Transverse colon (tissue), 4 donors: ENCODE measurements at regions not wholly inside any gene's neighbourhood (a gene's known extent, or its start where the extent isn't known, plus 50 kb on each side); places are given as distances from the start of the nearest gene placed in this dataset.
"Not testable (repeated sequence)": the region's sequence is repeated elsewhere in the genome, so short reads cannot be mapped to it uniquely, and the experiment has no call there.

ENCODE experiments used
- DNase-seq: peaks from one replicate; pipeline ENCODE4 v3.0.0-alpha.2; 2019
- H3K27ac ChIP-seq, 4 donors: fragments of 200-600 bp; sonication (generic); 2 replicates each; pipeline ENCODE4 v1.5.1; 2016 to 2018; ENCODE audit warnings: inconsistent platforms in 4 of 4
- H3K27me3 ChIP-seq: fragments of 200-600 bp; sonication (generic); 2 replicates; pipeline ENCODE4 v1.5.1; 2017; ENCODE audit warnings: inconsistent platforms
- H3K36me3 ChIP-seq, 4 donors: fragments of 200-600 bp; sonication (generic); 2 replicates each; pipeline ENCODE4 v1.5.1; 2017 to 2019; ENCODE audit warnings: inconsistent platforms in 4 of 4
- H3K4me1 ChIP-seq, 4 donors: fragments of 200-600 bp; sonication (generic); 2 replicates each; pipeline ENCODE4 v1.5.1; 2017 to 2020; ENCODE audit warnings: inconsistent platforms in 4 of 4
- H3K4me3 ChIP-seq, 4 donors: fragments of 200-600 bp; sonication (generic); 1 replicate in 1 of 4; 2 replicates in 3 of 4; pipeline versions ENCODE4 v1.5.1 to v1.6.1; 2017 to 2019; ENCODE audit warnings: inconsistent platforms in 4 of 4
- H3K9me3 ChIP-seq, 2 donors: fragments of 200-600 bp; sonication (generic); 2 replicates each; pipeline ENCODE4 v1.5.1; 2017 to 2019; ENCODE audit warnings: inconsistent platforms in 2 of 2
- EP300 ChIP-seq: sonication (generic); formaldehyde crosslinking; IDR thresholded peaks from one replicate; pipeline ENCODE4 v1.6.1; 2017; ENCODE audit warnings: antibody characterized with exemption, low read depth
- POLR2A ChIP-seq: fragments of 450-650 bp; IDR thresholded peaks from one replicate; pipeline ENCODE4 v1.6.1; 2016; ENCODE audit warnings: antibody characterized with exemption, mild to moderate bottlenecking, moderate library complexity
- POLR2AphosphoS5 ChIP-seq, 3 donors: sonication (generic); formaldehyde crosslinking; IDR thresholded peaks; one replicate each; pipeline ENCODE4 v1.6.1; 2016; ENCODE audit warnings: antibody characterized with exemption in 3 of 3
- WGBS, 2 donors: methylation state at CpG; one replicate each; pipeline ENCODE4 v1.1.5; 2018; ENCODE audit warnings: low coverage in 1 of 2; 5-methylcytosine and 5-hydroxymethylcytosine counted together
- in situ Hi-C, 4 donors: fragments of 200-750 bp; cut with MboI; loops; one replicate each; pipeline versions ENCODE4 v1.15.0 to v1.15.1; 2017; ENCODE audit warnings: low sequenced_read_pairs in 3 of 4, low pct_ligation_motif_present in 1 of 4, low pct_unique_long_range_greater_than_20kb in 1 of 4
- intact Hi-C: fragments of 100-400 bp; cut with DNase I; formaldehyde crosslinking; loops from one replicate; pipeline ENCODE4 v1.15.1; 2023; ENCODE audit warnings: low total_unique reads
- TF ChIP-seq, protein P1 (sequence below), 5 experiments: fragments of 200-600 bp in 3 of 5; fragments of 450-650 bp in 2 of 5; sonication (generic) in 3 of 5; IDR thresholded peaks; 1 replicate in 2 of 5; 2 replicates in 3 of 5; pipeline ENCODE4 v1.5.1; 2016 to 2017; ENCODE audit warnings: antibody characterized with exemption in 5 of 5, inconsistent platforms in 3 of 5, mild to moderate bottlenecking in 2 of 5, moderate library complexity in 1 of 5

- H3K27me3 ChIP-seq, result no peaks in the 10 kb centered on the region
- TF ChIP-seq POLR2AphosphoS5 (IDR thresholded peaks at IDR 0.05) (no peak), POLR2A (no peak), EP300 (no peak)
- TF ChIP-seq, protein P1, sequence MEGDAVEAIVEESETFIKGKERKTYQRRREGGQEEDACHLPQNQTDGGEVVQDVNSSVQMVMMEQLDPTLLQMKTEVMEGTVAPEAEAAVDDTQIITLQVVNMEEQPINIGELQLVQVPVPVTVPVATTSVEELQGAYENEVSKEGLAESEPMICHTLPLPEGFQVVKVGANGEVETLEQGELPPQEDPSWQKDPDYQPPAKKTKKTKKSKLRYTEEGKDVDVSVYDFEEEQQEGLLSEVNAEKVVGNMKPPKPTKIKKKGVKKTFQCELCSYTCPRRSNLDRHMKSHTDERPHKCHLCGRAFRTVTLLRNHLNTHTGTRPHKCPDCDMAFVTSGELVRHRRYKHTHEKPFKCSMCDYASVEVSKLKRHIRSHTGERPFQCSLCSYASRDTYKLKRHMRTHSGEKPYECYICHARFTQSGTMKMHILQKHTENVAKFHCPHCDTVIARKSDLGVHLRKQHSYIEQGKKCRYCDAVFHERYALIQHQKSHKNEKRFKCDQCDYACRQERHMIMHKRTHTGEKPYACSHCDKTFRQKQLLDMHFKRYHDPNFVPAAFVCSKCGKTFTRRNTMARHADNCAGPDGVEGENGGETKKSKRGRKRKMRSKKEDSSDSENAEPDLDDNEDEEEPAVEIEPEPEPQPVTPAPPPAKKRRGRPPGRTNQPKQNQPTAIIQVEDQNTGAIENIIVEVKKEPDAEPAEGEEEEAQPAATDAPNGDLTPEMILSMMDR (IDR thresholded peaks at IDR 0.05), result no peak
- H3K4me1 ChIP-seq, result no peaks in the 10 kb centered on the region
- no peak overlapping the region for H3K4me3 ChIP-seq
- DNase-seq, result no peak
- H3K9me3 ChIP-seq, result no peaks in the 10 kb centered on the region
- WGBS, 2 donors, result 93 to 95% methylated on average over 2 to 4 of the region's 4 CpGs
- no peak overlapping the region for H3K27ac ChIP-seq
- no peaks in the 10 kb centered on the region for H3K36me3 ChIP-seq
- intact Hi-C loops, result no loop called here
- in situ Hi-C loops, result no loop called here
Observed at GRCh38 chr15:62513893-62514292, 348.8 kb upstream of the C2CD4B start.

GRCh38 chr15:62515696-62516395, 350.8 kb upstream of the C2CD4B start:
- H3K4me3 ChIP-seq, result no peak overlapping the region
- H3K36me3 ChIP-seq, result no peaks in the 10 kb centered on the region
- no peak overlapping the region for H3K27ac ChIP-seq
- H3K4me1 ChIP-seq, result no peaks in the 10 kb centered on the region
- no peak for DNase-seq
- WGBS, 2 donors, result 77 to 83% methylated on average over 4 to 7 of the region's 7 CpGs
- in situ Hi-C loops (no loop called here), intact Hi-C loops (no loop called here)
- TF ChIP-seq, protein P1 (IDR thresholded peaks at IDR 0.05), result no peak
- TF ChIP-seq POLR2A, result no peak
- TF ChIP-seq POLR2AphosphoS5 (IDR thresholded peaks at IDR 0.05), result no peak
- no peaks in the 10 kb centered on the region for H3K9me3 ChIP-seq
- no peaks in the 10 kb centered on the region for H3K27me3 ChIP-seq

DNA sequence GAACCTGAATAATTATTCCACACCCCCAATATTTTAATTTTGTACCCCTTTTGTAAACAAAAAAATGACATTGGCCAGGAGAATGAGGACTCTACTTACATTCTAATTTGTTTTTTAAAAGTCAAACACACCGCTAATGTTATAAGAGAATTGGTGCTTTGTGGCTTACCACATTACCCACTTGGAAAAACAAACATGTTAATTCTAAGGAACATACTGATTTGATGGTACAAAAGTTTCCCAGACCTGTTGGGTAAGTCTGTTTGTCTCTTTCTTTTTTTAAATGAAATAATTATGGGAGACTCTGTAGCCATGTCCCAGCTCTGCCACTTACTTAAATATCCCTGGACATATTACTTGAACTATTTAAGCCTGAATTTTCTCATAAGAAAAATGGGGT, 352.5 kb upstream of the C2CD4B start:
- intact Hi-C loops (no loop called here), in situ Hi-C loops (no loop called here)
- no peaks in the 10 kb centered on the region for H3K27me3 ChIP-seq
- TF ChIP-seq POLR2A, result no peak
- TF ChIP-seq, protein P1 (IDR thresholded peaks at IDR 0.05), result no peak
- TF ChIP-seq EP300, result no peak
- no peak for TF ChIP-seq POLR2AphosphoS5 (IDR thresholded peaks at IDR 0.05)
- H3K9me3 ChIP-seq, result no peaks in the 10 kb centered on the region
- H3K27ac ChIP-seq, result no peak overlapping the region
- DNase-seq, result no peak
- H3K4me1 ChIP-seq, result no peaks in the 10 kb centered on the region
- H3K4me3 ChIP-seq, result no peak overlapping the region
- 79 to 82% methylated on average over 1 of the region's 1 CpG for WGBS, 2 donors
- H3K36me3 ChIP-seq, result no peaks in the 10 kb centered on the region

- WGBS, 2 donors, result 87 to 94% methylated on average over 6 of the region's 6 CpGs
- H3K9me3 ChIP-seq, H3K27ac ChIP-seq, H3K4me1 ChIP-seq, H3K36me3 ChIP-seq, in situ Hi-C loops, H3K27me3 ChIP-seq, DNase-seq, intact Hi-C loops, H3K4me3 ChIP-seq: not testable (repeated sequence)
Observed at GRCh38 chr15:62518666-62519065, 353.6 kb upstream of the C2CD4B start.

DNA sequence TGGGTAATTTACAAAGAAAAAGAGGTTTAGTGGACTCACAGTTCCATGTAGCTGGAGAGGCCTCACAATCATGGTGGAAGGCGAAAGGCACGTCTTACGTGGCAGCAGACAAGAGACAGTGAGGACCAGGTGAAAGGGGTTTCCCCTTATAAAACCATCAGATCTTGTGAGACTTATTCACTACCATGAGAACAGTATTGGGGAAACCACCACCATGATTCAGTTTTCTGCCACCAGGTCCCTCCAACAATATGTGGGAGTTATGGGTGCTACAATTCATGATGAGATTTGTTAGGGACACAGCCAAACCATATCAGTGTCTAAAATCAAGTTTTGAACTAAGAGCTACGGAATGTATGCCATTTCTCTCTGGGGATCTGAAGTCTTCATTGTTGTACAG, 354.8 kb upstream of the C2CD4B start:
- DNase-seq, result no peak
- Histone ChIP-seq H3K36me3 (no peaks in the 10 kb centered on the region), H3K9me3 (no peaks in the 10 kb centered on the region), H3K4me1 (no peaks in the 10 kb centered on the region), H3K27ac (no peak overlapping the region), H3K4me3 (no peak overlapping the region), H3K27me3 (no peaks in the 10 kb centered on the region)
- WGBS, 2 donors, result 66 to 69% methylated on average over 4 of the region's 4 CpGs
- intact Hi-C loops (no loop called here), in situ Hi-C loops (no loop called here)
- TF ChIP-seq POLR2AphosphoS5 (IDR thresholded peaks at IDR 0.05) (no peak), POLR2A (no peak), EP300 (no peak)
- TF ChIP-seq, protein P1 (IDR thresholded peaks at IDR 0.05), result no peak
